Neural cell (in vitro differentiated cells): ENCODE measurements at regions not wholly inside any gene's neighbourhood (a gene's known extent, or its start where the extent isn't known, plus 50 kb on each side); places are given as distances from the start of the nearest gene placed in this dataset.

Experiments
- H2AFZ ChIP-seq: fragments of 200-600, 300-800 bp; sonication (generic), shearing (Covaris generic); 2 replicates; pipeline ENCODE4 v1.6.0; 2014; ENCODE audit warnings: low read depth, mild to moderate bottlenecking, antibody characterized with exemption, low read length, moderate library complexity
- H3F3A ChIP-seq: fragments of 200-600 bp; shearing (Covaris generic); 2 replicates; pipeline ENCODE4 v1.6.1; 2016; ENCODE audit warnings: mild to moderate bottlenecking, moderate library complexity, mixed read lengths, antibody characterized with exemption, low read length; ENCODE audit not compliant: insufficient read depth, poor library complexity, severe bottlenecking
- H3K27ac ChIP-seq: fragments of 200-600, 300-800 bp; sonication (generic), shearing (Covaris generic); 2 replicates; pipeline ENCODE4 v1.5.1; 2014; ENCODE audit warnings: mild to moderate bottlenecking, low read length, moderate library complexity
- H3K27me3 ChIP-seq: fragments of 300-800, 200-600 bp; sonication (generic), shearing (Covaris generic); 2 replicates; pipeline ENCODE4 v1.6.0; 2014; ENCODE audit warnings: mild to moderate bottlenecking, low read depth, low read length, moderate library complexity; ENCODE audit not compliant: insufficient read depth
- H3K36me3 ChIP-seq: fragments of 300-800, 200-600 bp; sonication (generic), shearing (Covaris generic); 2 replicates; pipeline ENCODE4 v1.5.1; 2014; ENCODE audit warnings: mild to moderate bottlenecking, antibody characterized with exemption, low read length, moderate library complexity; ENCODE audit not compliant: insufficient read depth
- H3K4me2 ChIP-seq: fragments of 300-800, 200-600 bp; sonication (generic), shearing (Covaris generic); 2 replicates; pipeline ENCODE4 v1.6.0; 2014; ENCODE audit warnings: mild to moderate bottlenecking, low read length
- H3K4me3 ChIP-seq: fragments of 300-800, 200-600 bp; sonication (generic), shearing (Covaris generic); 2 replicates; pipeline ENCODE4 v1.5.1; 2014; ENCODE audit warnings: mild to moderate bottlenecking, low read length, moderate library complexity
- H3K79me2 ChIP-seq: fragments of 200-600 bp; shearing (Covaris generic); replicated peaks from 2 replicates; pipeline ENCODE4 v1.6.0; 2014; ENCODE audit warnings: mild to moderate bottlenecking, low read length, moderate library complexity; ENCODE audit not compliant: insufficient read depth
- H3K9ac ChIP-seq: fragments of 300-800, 200-600 bp; sonication (generic), shearing (Covaris generic); 2 replicates; pipeline ENCODE4 v1.6.1; 2016; ENCODE audit warnings: mild to moderate bottlenecking, low read length, mixed read lengths
- H3K9me2 ChIP-seq: fragments of 200-600 bp; shearing (Covaris generic); 2 replicates; pipeline ENCODE4 v1.6.1; 2016; ENCODE audit warnings: mild to moderate bottlenecking, low read length, mixed read lengths; ENCODE audit not compliant: insufficient read depth
- H3K9me3 ChIP-seq: fragments of 200-600, 300-800 bp; sonication (generic), shearing (Covaris generic); 2 replicates; pipeline ENCODE4 v1.6.1; 2016; ENCODE audit warnings: mild to moderate bottlenecking, mixed run types, low read length, moderate library complexity, mixed read lengths
- H4K20me1 ChIP-seq: fragments of 200-600 bp; shearing (Covaris generic); 2 replicates; pipeline ENCODE4 v1.6.1; 2016; ENCODE audit warnings: mild to moderate bottlenecking, mixed run types; ENCODE audit not compliant: insufficient read depth
- CTCF ChIP-seq: fragments of 450-650 bp; IDR thresholded peaks from 2 replicates; pipeline ENCODE4 v1.5.1; 2014; ENCODE audit warnings: antibody characterized with exemption, mild to moderate bottlenecking, moderate library complexity; ENCODE audit not compliant: poor library complexity, severe bottlenecking
- EP300 ChIP-seq: fragments of 450-650 bp; conservative IDR thresholded peaks from 2 replicates; pipeline ENCODE4 v1.6.1; 2014; ENCODE audit warnings: antibody characterized with exemption, mild to moderate bottlenecking, moderate library complexity; ENCODE audit not compliant: poor library complexity, severe bottlenecking
- EZH2 ChIP-seq: fragments of 200-600, 300-800 bp; shearing (Covaris generic), sonication (generic); IDR thresholded peaks from 2 replicates; pipeline ENCODE4 v1.6.1; 2014; ENCODE audit warnings: antibody characterized with exemption, low read length, borderline replicate concordance, mild to moderate bottlenecking; ENCODE audit not compliant: insufficient read depth, poor library complexity, severe bottlenecking
- MXI1 ChIP-seq: fragments of 450-650 bp; conservative IDR thresholded peaks from 2 replicates; pipeline ENCODE4 v1.6.1; 2014; ENCODE audit warnings: antibody characterized with exemption, mild to moderate bottlenecking; ENCODE audit not compliant: poor library complexity, severe bottlenecking
- POLR2AphosphoS5 ChIP-seq: IDR thresholded peaks from 2 replicates; pipeline ENCODE4 v1.6.1; 2012
- RAD21 ChIP-seq: fragments of 450-650 bp; conservative IDR thresholded peaks from 2 replicates; pipeline ENCODE4 v1.6.1; 2014; ENCODE audit warnings: antibody characterized with exemption, mild to moderate bottlenecking, moderate library complexity
- SMC3 ChIP-seq: fragments of 450-650 bp; conservative IDR thresholded peaks from 2 replicates; pipeline ENCODE4 v1.6.1; 2014; ENCODE audit warnings: antibody characterized with exemption, mild to moderate bottlenecking, moderate library complexity; ENCODE audit not compliant: poor library complexity
- TAF1 ChIP-seq: IDR thresholded peaks from 2 replicates; pipeline ENCODE4 v1.6.1; 2012; ENCODE audit warnings: low read depth
- TF ChIP-seq, protein P1 (sequence below): IDR thresholded peaks from 2 replicates; pipeline ENCODE4 v1.6.1; 2012; ENCODE audit warnings: borderline replicate concordance

DNA sequence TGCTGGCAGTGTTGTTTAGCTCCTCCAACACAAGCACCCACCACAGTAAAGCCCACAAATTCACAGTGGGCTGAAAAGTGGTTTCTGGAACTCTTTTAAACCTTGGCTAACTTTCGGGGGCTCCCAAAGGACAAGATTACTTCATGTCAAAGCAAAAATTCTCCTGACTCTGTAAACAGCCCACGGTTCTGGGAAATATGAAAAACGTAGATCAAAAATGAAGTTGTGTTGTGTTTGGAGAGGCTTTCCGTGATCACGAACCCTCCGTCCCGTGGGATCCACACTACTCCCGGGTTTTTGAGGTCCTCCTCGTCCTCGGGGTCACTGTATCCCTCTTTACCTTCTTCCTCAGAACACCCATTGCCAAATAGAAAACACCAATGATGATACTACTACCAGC lies 159.0 kb upstream of the RUNX1 start:
- Histone ChIP-seq H3K9ac (no peak overlapping the region), H2AFZ (no peak overlapping the region), H3K27me3 (no peaks in the 10 kb centered on the region), H3K4me3 (no peak overlapping the region), H3K9me2 (no peaks in the 10 kb centered on the region), H3K79me2 (no peaks in the 10 kb centered on the region), H3K27ac (no peak overlapping the region), H3F3A (no peaks in the 10 kb centered on the region), H4K20me1 (no peaks in the 10 kb centered on the region), H3K4me2 (no peak overlapping the region), H3K36me3 (no peaks in the 10 kb centered on the region), H3K9me3 (no peaks in the 10 kb centered on the region)
- no peak for TF ChIP-seq EZH2
- no peak for TF ChIP-seq TAF1
- no peak for TF ChIP-seq MXI1
- TF ChIP-seq, protein P1, sequence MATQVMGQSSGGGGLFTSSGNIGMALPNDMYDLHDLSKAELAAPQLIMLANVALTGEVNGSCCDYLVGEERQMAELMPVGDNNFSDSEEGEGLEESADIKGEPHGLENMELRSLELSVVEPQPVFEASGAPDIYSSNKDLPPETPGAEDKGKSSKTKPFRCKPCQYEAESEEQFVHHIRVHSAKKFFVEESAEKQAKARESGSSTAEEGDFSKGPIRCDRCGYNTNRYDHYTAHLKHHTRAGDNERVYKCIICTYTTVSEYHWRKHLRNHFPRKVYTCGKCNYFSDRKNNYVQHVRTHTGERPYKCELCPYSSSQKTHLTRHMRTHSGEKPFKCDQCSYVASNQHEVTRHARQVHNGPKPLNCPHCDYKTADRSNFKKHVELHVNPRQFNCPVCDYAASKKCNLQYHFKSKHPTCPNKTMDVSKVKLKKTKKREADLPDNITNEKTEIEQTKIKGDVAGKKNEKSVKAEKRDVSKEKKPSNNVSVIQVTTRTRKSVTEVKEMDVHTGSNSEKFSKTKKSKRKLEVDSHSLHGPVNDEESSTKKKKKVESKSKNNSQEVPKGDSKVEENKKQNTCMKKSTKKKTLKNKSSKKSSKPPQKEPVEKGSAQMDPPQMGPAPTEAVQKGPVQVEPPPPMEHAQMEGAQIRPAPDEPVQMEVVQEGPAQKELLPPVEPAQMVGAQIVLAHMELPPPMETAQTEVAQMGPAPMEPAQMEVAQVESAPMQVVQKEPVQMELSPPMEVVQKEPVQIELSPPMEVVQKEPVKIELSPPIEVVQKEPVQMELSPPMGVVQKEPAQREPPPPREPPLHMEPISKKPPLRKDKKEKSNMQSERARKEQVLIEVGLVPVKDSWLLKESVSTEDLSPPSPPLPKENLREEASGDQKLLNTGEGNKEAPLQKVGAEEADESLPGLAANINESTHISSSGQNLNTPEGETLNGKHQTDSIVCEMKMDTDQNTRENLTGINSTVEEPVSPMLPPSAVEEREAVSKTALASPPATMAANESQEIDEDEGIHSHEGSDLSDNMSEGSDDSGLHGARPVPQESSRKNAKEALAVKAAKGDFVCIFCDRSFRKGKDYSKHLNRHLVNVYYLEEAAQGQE, result no peak
- no peak for TF ChIP-seq POLR2AphosphoS5
- no peak for TF ChIP-seq SMC3
- no peak for TF ChIP-seq RAD21
- no peak for TF ChIP-seq CTCF
- TF ChIP-seq EP300, result no peak

DNA sequence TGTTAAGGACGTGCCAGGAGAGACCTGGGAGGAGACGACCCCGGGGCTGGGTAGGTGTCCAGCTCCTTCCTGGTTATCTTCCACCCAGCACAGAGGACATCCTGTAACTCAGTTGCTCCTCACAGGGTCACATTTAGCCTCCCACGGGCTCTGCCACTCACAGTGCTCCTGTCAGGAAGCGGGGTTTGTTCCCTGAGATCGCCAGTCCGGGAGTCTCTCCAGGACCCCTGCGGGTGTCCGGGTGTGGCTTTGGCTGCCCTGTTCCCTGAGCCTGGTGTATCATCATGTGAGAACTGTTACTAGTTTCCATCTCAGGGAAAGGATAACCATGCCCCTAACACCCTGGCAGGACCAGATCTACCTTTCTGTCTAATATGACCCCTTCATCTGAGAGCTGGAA lies 158.2 kb upstream of the RUNX1 start:
- H3F3A ChIP-seq, result no peaks in the 10 kb centered on the region
- H3K9me3 ChIP-seq, result no peaks in the 10 kb centered on the region
- H3K27me3 ChIP-seq, result no peaks in the 10 kb centered on the region
- no peaks in the 10 kb centered on the region for H3K79me2 ChIP-seq
- no peak overlapping the region for H2AFZ ChIP-seq
- H3K4me2 ChIP-seq, result no peak overlapping the region
- no peak for TF ChIP-seq SMC3
- TF ChIP-seq MXI1, result no peak
- TF ChIP-seq, protein P1, result no peak
- no peak for TF ChIP-seq POLR2AphosphoS5
- no peak for TF ChIP-seq EZH2
- no peak for TF ChIP-seq RAD21
- TF ChIP-seq TAF1, result no peak
- no peak for TF ChIP-seq EP300
- no peak for TF ChIP-seq CTCF
- H3K9ac ChIP-seq, result no peak overlapping the region
- no peaks in the 10 kb centered on the region for H3K36me3 ChIP-seq
- H3K9me2 ChIP-seq, result no peaks in the 10 kb centered on the region
- no peaks in the 10 kb centered on the region for H4K20me1 ChIP-seq
- H3K4me3 ChIP-seq, result no peak overlapping the region
- no peak overlapping the region for H3K27ac ChIP-seq
